Kidney (tissue), 13 donors: ENCODE measurements at regions not wholly inside any gene's neighbourhood (a gene's known extent, or its start where the extent isn't known, plus 50 kb on each side); places are given as distances from the start of the nearest gene placed in this dataset.

Source experiments
- DNase-seq, 5 donors: peaks; one replicate each; pipeline ENCODE4 v3.0.0-alpha.2; 2013 to 2020
- FAIRE-seq: peaks from 2 replicates; lab custom pipeline; 2012; peaks lifted over from hg19 to GRCh38; lab: Jason Lieb, UNC
- H3K27ac ChIP-seq, 2 donors: one replicate each; pipeline ENCODE4 v1.7.0; 2013; ENCODE audit warnings: low read depth in 2 of 2, low read length in 2 of 2, inconsistent platforms in 1 of 2
- H3K27me3 ChIP-seq: one replicate; pipeline ENCODE4 v1.7.1; 2013; ENCODE audit warnings: low read length, inconsistent platforms; ENCODE audit not compliant: control insufficient read depth, insufficient read depth
- H3K36me3 ChIP-seq, 3 donors: one replicate each; pipeline versions ENCODE4 v1.7.0 to v1.7.1; 2013; ENCODE audit warnings: low read length in 3 of 3, control low read depth in 1 of 3, inconsistent platforms in 1 of 3; ENCODE audit not compliant: insufficient read depth in 3 of 3, control insufficient read depth in 2 of 3
- H3K4me1 ChIP-seq, 3 donors: one replicate each; pipeline versions ENCODE4 v1.7.0 to v1.7.1; 2013; ENCODE audit warnings: low read length in 3 of 3, inconsistent platforms in 1 of 3, low read depth in 1 of 3; ENCODE audit not compliant: control insufficient read depth in 2 of 3, insufficient read depth in 2 of 3
- H3K4me3 ChIP-seq, 3 donors: one replicate each; pipeline versions ENCODE4 v1.7.0 to v1.8.1; 2013; ENCODE audit warnings: low read length in 3 of 3, control low read depth in 1 of 3, inconsistent platforms in 1 of 3
- H3K9ac ChIP-seq, 3 donors: one replicate each; pipeline versions ENCODE4 v1.7.0 to v1.7.1; 2013; ENCODE audit warnings: low read length in 3 of 3, control low read depth in 1 of 3, inconsistent platforms in 1 of 3
- H3K9me3 ChIP-seq, 3 donors: one replicate each; pipeline versions ENCODE4 v1.7.0 to v1.7.1; 2013; ENCODE audit warnings: low read length in 3 of 3, control low read depth in 1 of 3, inconsistent platforms in 1 of 3; ENCODE audit not compliant: control insufficient read depth in 2 of 3, insufficient read depth in 1 of 3
- intact Hi-C: fragments of 100-400 bp; cut with DNase I; formaldehyde crosslinking; loops from one replicate; pipeline ENCODE4 v1.11.1; 2022
- TF ChIP-seq, protein P1 (sequence below): IDR thresholded peaks from 3 replicates; pipeline ENCODE4 v1.5.1; 2012; ENCODE audit warnings: mild to moderate bottlenecking, moderate library complexity, borderline replicate concordance; ENCODE audit not compliant: insufficient read depth; ENCODE audit errors: extremely low read depth
- donor health status: control.
- donor health status: control.
- donor health status: control.
- donor health status: control.
- donor health status: control.
- donor health status: DM: yes; HTN: yes; CAD: no.
- donor health status: Normal renal cell carcinoma (clear cell type).

DNA sequence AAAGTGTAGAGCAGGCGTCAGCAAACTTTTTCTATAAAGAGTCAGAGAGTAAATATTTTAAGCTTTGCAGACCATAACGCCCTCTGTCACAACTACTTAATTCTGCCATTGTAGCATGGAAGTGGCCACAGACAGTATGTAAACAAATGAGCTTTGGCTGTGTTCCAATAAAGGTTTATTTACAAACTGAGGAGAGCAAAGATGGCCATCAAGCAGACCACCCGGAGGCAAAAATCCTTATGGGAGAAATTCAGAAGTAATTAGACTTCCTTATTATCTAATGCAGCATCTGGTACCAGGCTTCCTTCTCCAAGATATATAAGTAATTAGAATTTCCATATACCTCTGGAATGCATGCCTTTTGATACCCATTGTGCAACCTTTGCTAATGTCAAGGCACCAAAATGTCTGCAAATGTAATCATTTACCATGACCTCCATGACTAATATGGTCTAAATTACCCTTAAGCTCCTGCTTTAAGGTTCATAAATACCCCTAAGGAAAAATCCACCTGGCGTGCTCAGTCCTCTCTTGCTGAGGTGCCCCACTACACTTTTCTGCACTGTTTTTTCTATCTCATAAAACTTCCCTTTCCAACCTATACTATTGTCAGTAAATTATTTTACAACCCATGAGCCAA lies 377.8 kb downstream of the MATN1 start:
- TF ChIP-seq, protein P1, sequence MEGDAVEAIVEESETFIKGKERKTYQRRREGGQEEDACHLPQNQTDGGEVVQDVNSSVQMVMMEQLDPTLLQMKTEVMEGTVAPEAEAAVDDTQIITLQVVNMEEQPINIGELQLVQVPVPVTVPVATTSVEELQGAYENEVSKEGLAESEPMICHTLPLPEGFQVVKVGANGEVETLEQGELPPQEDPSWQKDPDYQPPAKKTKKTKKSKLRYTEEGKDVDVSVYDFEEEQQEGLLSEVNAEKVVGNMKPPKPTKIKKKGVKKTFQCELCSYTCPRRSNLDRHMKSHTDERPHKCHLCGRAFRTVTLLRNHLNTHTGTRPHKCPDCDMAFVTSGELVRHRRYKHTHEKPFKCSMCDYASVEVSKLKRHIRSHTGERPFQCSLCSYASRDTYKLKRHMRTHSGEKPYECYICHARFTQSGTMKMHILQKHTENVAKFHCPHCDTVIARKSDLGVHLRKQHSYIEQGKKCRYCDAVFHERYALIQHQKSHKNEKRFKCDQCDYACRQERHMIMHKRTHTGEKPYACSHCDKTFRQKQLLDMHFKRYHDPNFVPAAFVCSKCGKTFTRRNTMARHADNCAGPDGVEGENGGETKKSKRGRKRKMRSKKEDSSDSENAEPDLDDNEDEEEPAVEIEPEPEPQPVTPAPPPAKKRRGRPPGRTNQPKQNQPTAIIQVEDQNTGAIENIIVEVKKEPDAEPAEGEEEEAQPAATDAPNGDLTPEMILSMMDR = no peak
- DNase-seq = peak in 1 of 5 donors; percentile 10
- no peaks in the 10 kb centered on the region for H3K4me1 ChIP-seq
- H3K27ac ChIP-seq = no peak overlapping the region
- no peak for FAIRE-seq
- no peak overlapping the region for H3K4me3 ChIP-seq
- H3K36me3 ChIP-seq = no peaks in the 10 kb centered on the region
- H3K9ac ChIP-seq = no peak overlapping the region
- H3K9me3 ChIP-seq = peaks cover 0 to 8% (median 0%) of the 10 kb centered on the region in 3 donors
- peaks cover 9% of the 10 kb centered on the region for H3K27me3 ChIP-seq
- intact Hi-C loops = no loop called here

DNA sequence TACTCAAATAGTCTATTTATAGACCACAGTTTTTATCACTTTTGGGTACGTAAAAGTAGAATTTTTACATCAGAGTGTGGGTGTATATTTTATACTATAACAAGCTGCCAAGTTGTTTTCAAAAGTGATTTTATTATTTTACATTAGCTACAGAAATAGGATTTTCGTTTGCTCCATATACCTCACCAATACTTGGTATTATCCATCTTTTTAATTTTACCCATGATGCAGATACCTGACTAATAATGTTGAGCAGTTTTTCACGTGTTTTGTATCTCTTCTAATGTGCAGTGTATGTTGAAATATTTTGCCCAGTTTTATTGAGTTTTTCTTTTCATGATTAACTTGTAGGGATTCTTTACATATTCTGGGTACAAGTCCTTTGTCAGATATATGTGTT lies 379.8 kb downstream of the MATN1 start:
- no peak overlapping the region for H3K9ac ChIP-seq
- H3K36me3 ChIP-seq = peaks cover 0 to 3% (median 0%) of the 10 kb centered on the region in 3 donors
- intact Hi-C loops = no loop called here
- FAIRE-seq (no peak), DNase-seq (no peak)
- peaks cover 12% of the 10 kb centered on the region for H3K27me3 ChIP-seq
- H3K9me3 ChIP-seq = peaks cover 0 to 8% (median 3%) of the 10 kb centered on the region in 3 donors
- no peak overlapping the region for H3K27ac ChIP-seq
- H3K4me3 ChIP-seq = no peak overlapping the region
- TF ChIP-seq, protein P1 = no peak
- H3K4me1 ChIP-seq = no peaks in the 10 kb centered on the region

DNA sequence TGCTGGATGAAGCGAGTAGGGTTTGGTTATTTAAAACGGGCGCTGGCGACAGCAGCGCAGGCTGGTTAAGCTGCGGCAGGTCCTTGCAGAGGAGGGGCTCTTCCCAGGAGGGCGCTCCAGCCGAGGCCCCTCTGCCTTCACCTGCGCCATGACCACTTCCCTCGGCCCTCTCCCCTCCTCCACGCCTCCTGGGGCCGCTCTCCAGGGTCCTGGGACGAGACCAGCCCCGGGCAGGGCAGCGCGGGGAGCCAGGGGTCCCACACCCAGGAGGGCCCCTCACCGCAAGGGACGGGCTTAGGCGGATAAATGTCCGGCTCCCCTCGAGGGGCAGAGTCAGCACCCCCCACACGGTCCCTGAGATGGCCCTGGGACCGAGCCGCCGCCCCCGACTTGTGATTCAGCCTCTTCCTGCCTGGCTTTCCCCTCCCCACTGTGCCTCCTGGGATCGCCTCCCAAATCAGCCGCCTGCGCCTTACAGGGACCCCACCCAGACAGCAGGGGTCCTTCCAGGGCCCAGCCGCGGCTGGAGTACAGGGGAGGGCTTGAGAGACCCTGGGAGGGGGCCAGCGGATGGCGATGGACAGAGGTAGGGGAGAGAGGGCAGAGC lies 380.7 kb downstream of the MATN1 start:
- H3K4me1 ChIP-seq = no peaks in the 10 kb centered on the region
- TF ChIP-seq, protein P1 = no peak
- peaks cover 13% of the 10 kb centered on the region for H3K27me3 ChIP-seq
- H3K27ac ChIP-seq = no peak overlapping the region
- DNase-seq = peak in 3 of 5 donors; percentile 33 to 37 (median 37)
- no peak overlapping the region for H3K4me3 ChIP-seq
- no peak for FAIRE-seq
- H3K36me3 ChIP-seq = peaks cover 0 to 4% (median 0%) of the 10 kb centered on the region in 3 donors
- H3K9ac ChIP-seq = no peak overlapping the region
- intact Hi-C loops = no loop called here
- peaks cover 0 to 8% (median 5%) of the 10 kb centered on the region in 3 donors for H3K9me3 ChIP-seq
